Stimulated activated CD4-positive, alpha-beta T cell treated with anti-CD3 and anti-CD28 coated beads, Interleukin-4, amount 100 ng/mL, for 48 hours (primary cell): ENCODE measurements at regions not wholly inside any gene's neighbourhood (a gene's known extent, or its start where the extent isn't known, plus 50 kb on each side); places are given as distances from the start of the nearest gene placed in this dataset.

Experiments used
- DNase-seq, 2 donors: peaks; one replicate each; pipeline ENCODE4 v3.0.0-alpha.2; 2020; ENCODE audit warnings: low read depth in 2 of 2

DNA sequence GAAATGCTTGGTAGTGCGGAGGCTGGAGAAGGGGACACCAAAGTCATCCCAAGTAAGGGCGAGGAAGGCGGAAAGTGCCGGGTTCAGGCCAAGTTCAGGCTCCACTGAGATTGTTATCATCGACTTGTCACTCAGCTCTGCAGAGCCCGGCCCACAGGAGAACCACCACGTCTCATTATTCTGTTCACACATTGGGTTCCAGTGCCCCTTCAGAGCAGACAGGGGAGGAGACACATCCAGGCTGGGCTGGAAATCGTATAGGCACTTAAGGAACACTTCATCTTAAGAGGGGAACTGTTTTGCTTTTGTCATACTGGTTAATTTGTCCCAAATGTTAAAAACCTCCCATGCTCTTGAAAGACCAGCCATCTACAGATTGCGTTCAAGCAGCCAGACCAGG lies 118.3 kb upstream of the ADAMTS18 start:
- no peak for DNase-seq

DNA sequence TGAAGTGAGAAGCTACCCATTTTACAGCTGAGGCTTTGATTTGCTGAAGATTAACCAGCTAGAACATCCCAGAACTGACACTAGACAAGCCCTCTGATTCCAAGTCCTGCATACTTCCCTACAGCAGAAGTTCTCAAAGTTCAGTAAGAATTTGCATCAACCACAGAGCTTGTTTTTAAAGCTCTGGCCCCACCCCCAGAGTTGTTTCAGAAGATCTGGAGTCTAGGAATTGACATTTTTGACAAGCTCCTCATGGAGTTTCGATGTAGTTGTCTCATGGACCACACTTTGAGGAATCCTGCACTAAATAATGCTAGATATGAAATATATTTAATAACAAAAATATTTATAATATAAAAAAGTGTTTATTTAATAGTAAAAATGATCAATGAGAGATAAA lies 120.3 kb upstream of the ADAMTS18 start:
- no peak for DNase-seq

GRCh38 chr16:77555791-77556190 lies 121.0 kb upstream of the ADAMTS18 start:
- no peak for DNase-seq

DNA sequence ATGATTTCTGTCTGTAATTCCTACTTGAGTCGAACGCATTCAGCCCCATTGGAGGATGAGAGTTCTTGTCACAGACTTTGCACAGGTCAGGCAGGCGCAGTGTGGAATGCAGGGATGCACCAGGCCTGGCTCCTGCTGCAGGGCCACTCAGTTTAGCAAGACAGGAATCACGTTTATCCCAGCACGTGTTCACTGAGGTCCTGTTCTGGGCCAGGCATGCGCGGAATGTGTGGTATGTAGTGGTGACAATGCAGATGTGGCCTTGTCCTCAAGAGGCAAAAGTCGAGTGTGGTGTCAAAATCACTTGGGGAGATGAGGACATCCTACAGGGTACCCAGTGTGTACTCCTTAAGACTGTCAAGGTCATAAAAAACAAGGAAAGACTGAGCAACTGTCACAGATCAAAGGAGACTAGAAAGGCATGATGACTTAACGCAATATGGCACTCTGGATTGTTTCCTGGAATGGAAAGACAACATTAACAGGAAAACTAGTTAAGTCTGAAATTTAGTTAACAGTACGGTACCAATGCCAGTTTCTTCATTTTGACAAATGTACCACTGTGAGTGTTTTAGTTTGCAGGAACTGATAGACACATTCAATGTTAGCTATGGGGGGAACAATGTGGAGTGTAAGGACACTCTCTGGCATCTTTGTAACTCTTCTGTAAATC lies 121.5 kb upstream of the ADAMTS18 start:
- no peak for DNase-seq

GRCh38 chr16:77557385-77557784 lies 122.6 kb upstream of the ADAMTS18 start:
- DNase-seq, result no peak

DNA sequence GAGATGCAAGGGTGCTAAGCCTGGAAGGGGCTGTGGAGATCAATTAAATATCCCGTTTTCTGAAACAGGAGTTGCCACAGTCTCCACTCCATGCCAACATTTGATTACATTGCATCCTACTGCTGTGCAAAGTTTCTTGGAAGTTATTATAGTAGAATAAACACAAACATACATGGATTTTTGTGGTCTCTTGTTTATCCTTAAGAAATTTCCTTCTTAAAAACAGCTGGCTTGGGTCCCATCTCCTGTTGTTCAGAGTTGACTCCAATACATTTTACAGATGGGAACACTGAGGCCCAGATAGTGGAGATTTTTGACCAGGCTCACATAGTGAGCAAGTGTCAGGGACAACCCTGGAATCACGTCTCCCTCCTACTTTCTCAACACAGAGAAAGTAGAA lies 124.0 kb upstream of the ADAMTS18 start:
- DNase-seq, result no peak

DNA sequence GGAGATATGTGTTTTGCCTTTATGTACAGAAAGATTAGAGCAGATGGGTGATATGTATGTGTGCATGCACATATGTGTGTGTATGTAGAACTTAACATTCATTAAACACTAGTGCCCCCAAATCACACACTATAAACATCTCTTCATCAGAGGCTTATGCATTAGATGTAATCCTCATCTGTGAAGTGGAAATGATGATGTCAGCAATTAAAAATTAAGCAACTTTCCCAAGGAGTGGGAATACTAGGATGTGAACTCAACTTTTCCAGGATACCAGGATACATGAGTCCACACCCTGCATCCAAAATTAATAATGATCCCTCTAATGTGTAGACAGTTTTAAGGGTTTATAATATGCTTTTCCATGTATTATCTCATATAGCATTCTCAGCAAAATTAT lies 127.7 kb upstream of the ADAMTS18 start:
- no peak for DNase-seq

DNA sequence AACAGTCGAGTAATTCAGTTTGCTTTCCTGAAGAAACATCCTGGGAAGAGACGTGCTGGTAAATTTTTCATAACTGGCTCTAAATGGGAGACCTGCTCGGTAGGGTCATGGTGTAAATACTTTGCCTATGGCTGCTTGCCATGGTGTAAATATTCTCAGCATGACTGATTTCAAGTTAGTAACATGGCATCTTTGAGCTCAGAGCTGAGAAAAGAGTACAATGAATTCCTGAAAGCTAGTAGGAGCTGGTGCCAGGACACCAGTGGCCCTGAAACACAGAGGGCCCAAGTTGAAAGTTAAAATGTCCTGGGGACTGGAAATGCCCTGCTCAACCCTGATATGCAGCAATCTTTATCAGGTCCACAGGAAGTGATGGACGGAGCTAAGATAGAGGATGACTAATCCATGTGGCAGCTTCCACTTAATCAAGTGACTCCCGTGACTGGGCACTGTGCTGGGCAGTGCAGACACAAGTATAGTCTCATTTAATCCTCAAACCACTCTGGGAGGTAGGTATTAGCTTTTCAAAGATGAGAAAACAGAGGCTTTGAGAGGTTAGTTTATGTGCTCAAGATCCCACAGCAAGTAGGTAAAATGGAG lies 130.1 kb upstream of the ADAMTS18 start:
- DNase-seq, result no peak

DNA sequence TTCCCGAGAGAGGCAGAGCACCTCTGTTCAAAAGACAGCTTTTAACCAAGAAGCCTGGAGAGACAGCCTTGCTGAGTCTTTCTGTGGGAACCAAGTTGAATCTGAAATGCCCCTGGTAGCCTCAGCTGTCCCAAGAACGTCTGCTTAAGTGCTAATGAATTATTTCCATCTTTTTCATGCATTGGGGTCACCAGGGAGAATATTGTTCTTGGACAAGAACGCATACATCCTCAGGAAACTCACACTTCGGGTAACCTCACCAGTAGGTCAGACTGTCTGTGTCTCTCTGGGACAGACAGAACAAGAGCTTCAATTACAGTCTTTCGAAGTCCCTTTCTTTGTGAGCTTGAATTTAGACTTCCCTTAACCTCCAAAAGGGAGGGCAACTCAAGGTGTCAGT lies 134.6 kb upstream of the ADAMTS18 start:
- DNase-seq, result no peak

DNA sequence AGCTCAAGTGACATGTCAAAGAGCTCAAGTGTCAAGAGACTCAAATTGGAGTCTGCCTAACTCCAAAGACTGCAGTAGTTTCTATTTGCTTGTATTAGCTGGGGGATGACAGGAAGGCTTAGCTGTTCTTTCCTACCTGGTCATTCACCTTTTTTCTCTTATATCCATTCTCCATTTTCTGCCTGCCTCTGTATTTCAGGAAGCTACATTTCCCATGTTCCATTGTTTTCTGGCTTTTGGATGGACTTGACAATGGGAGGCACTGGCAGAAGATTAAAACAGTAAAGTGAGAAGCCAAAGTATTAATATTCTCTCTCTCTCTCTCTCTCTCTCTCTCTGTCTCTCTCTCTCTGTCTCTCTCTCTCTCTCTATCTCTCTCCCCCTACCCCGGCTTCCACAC lies 135.7 kb upstream of the ADAMTS18 start:
- DNase-seq, result no peak

DNA sequence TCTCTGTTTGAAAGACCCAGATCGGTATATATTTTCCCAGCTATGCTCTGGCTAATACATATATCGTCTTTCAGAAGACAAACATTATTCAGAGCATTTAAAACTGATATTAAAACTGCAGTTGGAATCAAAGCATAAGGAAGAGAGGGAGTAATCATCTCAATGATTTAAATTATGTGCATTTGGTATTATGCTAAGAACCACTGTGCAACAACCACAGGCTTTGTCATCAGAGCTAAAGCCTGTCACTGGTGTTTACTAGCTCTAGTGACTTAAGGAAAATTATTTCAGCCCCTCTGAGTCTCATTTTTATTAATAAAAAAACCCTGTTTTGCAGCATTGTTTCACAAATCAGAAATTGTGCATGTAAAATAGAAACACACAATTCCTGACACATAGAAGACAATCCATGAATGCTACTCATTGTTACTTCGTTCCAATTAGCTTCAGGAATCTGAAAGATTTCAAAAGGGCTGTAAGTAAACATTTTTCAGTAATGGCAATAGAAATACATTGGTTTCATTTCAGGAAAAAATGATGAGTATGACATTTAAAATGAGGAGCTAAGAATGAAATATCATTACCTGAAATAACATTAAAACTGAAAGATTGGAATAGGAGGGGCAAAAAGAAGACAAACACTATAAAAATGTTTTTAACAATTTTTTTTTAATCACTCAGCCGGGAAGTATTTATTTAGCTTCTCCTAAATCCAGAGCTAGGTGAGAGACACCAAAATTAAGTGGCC lies 136.5 kb upstream of the ADAMTS18 start:
- no peak for DNase-seq

GRCh38 chr16:77574867-77575624 lies 140.2 kb upstream of the ADAMTS18 start:
- no peak for DNase-seq

DNA sequence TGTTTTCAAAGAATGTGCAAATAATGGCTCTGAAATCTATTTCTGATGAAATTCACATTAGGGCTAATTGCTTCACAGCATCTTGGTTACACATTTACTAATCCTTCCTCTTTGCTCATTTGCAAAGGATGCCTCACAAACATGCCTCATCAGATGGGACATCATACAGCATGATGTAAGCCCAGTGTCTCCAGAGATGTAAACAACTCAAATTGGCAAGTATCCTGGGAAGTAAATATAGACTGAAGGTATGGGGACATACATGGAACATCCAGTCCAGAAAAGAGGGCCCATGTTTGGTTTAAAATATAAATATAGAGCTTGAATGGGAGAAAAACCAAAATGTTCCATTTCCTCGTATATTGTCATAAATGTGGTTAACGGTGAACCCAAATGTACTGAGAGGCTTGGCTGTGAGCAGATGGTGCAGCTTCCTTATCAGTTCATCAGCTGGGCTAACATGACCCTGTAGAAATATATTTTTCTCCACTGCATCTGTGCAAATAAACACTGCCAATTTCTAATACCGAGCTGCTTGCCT lies 142.9 kb upstream of the NUDT7 start:
- no peak for DNase-seq

DNA sequence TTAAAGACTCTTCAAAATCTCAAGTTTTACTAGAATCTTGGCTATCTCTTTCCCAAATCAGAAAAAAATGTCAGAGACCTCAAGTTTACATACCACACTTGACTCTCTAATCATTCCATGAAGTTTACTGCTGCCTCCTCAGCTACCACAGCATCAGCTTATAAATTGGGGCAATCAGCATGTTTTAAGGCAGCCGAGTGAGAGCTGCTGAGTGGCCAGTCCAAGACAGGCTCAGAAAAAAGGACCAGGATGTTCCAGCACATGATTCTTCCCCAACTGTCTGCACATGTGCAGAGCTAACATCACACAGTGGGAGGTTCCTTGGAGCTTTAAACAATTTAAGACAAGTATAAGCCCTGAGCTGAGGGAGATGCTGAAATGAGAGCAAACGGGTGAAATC lies 140.6 kb upstream of the NUDT7 start:
- no peak for DNase-seq

GRCh38 chr16:77584205-77584859 lies 138.0 kb upstream of the NUDT7 start:
- DNase-seq, result peak; percentile 12 to 22

DNA sequence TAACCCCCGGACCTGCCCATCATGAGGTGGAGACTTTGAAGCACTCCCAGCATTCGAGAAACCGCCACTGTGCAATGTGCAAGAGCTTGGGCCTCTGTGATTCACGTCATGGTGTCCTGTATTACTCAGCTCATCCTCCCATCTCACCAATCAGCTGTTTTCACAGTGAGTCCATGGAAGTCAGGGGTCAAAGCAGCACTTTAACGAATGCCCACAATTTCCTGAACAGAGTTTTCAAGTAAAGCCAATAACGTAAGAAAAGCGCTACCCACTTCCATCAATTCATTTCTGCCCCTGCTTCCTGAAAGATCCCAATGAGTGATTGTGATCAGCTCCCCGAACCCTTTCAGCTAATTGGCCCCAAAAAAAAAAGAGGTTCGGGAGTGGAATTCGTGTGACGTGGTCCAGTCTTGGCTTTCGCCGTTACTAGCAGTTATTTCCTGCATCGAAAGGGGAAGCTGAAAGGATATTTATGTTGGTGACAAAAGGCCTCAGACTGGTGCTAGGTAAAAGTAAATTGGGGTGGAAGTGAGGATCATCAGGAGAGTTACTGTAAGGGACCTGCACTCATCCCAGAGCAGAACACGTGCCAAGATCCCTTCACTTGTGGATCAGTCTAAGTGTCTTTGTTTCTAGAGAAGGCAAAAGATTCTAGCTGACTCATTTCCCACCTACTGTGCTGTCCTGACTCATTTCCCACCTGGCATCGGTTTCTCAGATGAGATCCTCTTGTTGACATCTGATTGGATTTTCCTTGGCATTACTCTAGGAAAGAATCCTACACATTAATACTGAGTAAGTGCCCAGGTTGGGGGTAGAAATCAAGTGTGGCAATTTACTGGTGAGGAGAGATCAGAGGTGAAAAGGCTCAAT lies 136.7 kb upstream of the NUDT7 start:
- no peak for DNase-seq

DNA sequence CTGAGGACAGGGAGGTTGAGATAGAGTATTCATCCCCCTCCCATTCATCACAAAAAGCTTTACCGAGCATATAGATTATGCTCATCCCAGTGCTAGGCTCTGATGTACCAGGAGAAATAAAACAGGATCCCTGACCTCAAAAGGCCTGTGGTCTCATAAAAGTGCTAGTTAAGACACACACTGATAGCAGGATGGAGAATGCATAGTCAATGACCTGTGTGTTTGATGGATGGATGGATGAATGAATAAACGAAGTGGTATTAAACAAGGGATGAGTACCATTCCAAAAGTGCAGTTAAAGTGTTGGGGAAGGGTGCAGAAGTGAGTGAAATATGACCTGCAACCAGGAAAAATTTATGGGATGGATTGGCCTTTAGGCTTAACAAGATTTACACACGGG lies 133.9 kb upstream of the NUDT7 start:
- no peak for DNase-seq

DNA sequence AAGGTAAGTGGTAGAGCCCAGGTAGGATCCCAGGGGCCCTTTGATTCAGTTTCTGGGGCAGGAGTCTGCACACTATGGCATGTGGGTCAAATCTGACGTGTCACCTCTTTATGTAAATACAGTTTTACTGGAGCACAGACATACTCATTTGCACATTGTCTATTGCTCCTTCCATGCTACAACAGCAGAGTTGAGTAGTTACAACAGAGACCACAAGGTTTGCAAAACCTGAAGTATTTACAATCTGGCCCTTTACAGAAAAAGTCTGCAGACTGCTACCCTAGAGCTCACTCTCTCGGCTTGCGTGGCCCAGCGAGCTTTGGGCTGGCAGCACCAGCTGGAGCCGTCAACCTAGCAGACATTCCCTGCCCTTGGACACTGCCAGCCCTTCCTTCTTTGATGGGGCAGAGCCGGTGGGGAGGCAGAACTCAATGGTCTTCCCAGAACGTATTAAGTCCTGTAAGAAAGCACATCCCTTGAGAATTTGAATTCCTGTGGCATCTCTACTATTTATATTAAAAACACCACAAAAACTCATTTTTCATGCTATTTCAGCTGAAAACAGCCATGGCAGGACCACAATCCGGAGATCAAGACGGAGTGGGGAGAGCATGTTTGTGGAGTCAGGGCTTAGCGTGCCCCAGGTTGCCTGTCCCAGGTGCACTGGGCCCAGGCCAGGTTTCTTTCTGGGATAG lies 133.1 kb upstream of the NUDT7 start:
- no peak for DNase-seq

DNA sequence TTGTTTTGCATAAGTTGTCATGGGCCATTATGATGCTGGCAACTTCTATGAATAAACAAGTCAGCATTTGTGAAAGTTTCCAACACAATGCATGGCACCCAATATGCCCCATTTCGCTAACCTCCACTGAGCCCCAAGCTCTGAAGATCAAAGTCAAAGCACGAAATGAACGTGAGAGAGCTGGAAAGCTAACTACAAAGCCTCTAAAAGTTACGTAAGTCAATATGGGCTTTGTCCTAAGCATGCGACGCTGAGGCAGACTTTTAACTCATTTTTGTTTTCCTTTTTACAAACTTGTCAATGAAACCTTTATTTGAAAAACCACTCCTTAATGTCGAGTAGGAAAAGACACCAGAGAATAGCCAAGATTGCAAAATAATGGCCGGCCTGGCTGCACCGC lies 131.6 kb upstream of the NUDT7 start:
- no peak for DNase-seq

GRCh38 chr16:77591347-77591746 lies 131.0 kb upstream of the NUDT7 start:
- no peak for DNase-seq
